ENCODE measurements at regions not wholly inside any gene's neighbourhood (a gene's known extent, or its start where the extent isn't known, plus 50 kb on each side); places are given as distances from the start of the nearest gene placed in this dataset.

GRCh38 chr7:17099083-17099973 is 199.1 kb upstream of the AHR start (continued):
- TF ChIP-seq U2AF1 (optimal IDR thresholded peaks at IDR 0.05; ENCODE audit: low read depth, low read length) (no peak), ISX (CRISPR knock-in tag; conservative IDR thresholded peaks at IDR 0.05) (0 out of 2 replicates have a peak, but pooled peaks have one; percentile 41), HNRNPH1 (optimal IDR thresholded peaks at IDR 0.05; ENCODE audit: low read depth, low read length) (no peak), HNF4G (IDR thresholded peaks at IDR 0.05; ENCODE audit: borderline replicate concordance, low read depth, low read length) (peak; percentile 97), HNF4G (CRISPR knock-in tag; IDR thresholded peaks at IDR 0.05; ENCODE audit: borderline replicate concordance, low read depth) (peak; percentile 89), PCBP2 (optimal IDR thresholded peaks at IDR 0.05; ENCODE audit: low read depth, low read length, poor library complexity, severe bottlenecking) (no peak), ZNF740 (CRISPR knock-in tag; IDR thresholded peaks at IDR 0.05) (no peak), SP2 (CRISPR knock-in tag; IDR thresholded peaks at IDR 0.05) (no peak), DPF2 (CRISPR knock-in tag; IDR thresholded peaks at IDR 0.05; ENCODE audit: borderline replicate concordance, low read depth) (peak; percentile 90), ZNF709 (CRISPR knock-in tag; IDR thresholded peaks at IDR 0.05) (no peak), ZNF614 (CRISPR knock-in tag; IDR thresholded peaks at IDR 0.05; ENCODE audit: borderline replicate concordance) (peak; percentile 98), CSRNP2 (CRISPR knock-in tag; conservative IDR thresholded peaks at IDR 0.05; ENCODE audit: low read depth) (no peak), AGO1 (IDR thresholded peaks at IDR 0.05; ENCODE audit: low read depth, low read length, poor library complexity, severe bottlenecking) (no peak), CENPBD1 (CRISPR knock-in tag; IDR thresholded peaks at IDR 0.05; ENCODE audit: borderline replicate concordance, low read depth) (peak; percentile 91; the same call in 1 of the 2 replicates), ZNF160 (CRISPR knock-in tag; IDR thresholded peaks at IDR 0.05) (0 out of 2 replicates have a peak, but pooled peaks have one; percentile 56), ZBTB10 (CRISPR knock-in tag; IDR thresholded peaks at IDR 0.05; ENCODE audit: borderline replicate concordance) (peak; percentile 69; the same call in 1 of the 2 replicates), GABPA (IDR thresholded peaks at IDR 0.05; ENCODE audit: low read depth, low read length) (no peak), GABPA (CRISPR knock-in tag; IDR thresholded peaks at IDR 0.05; ENCODE audit: low read depth) (peak; percentile 39; the same call in 1 of the 2 replicates), ZNF234 (CRISPR knock-in tag; conservative IDR thresholded peaks at IDR 0.05) (no peak), TFDP2 (CRISPR knock-in tag; IDR thresholded peaks at IDR 0.05) (peak; percentile 78), CEBPG (CRISPR knock-in tag; IDR thresholded peaks at IDR 0.05) (peak; percentile 99), NPAS2 (CRISPR knock-in tag; IDR thresholded peaks at IDR 0.05; ENCODE audit: borderline replicate concordance) (no peak), SKI (IDR thresholded peaks at IDR 0.05; ENCODE audit: partially characterized antibody) (peak; percentile 25), ZNF317 (CRISPR knock-in tag; IDR thresholded peaks at IDR 0.05) (peak; percentile 81)

All from HepG2 (cell line).